GM04504 (cell line): ENCODE measurements at regions not wholly inside any gene's neighbourhood (a gene's known extent, or its start where the extent isn't known, plus 50 kb on each side); places are given as distances from the start of the nearest gene placed in this dataset.
A peak's percentile ranks its signal among the peaks of the same experiment; 100 is the strongest.

Experiments
- DNase-seq: peaks from one replicate; pipeline ENCODE4 v3.0.0-alpha.2; 2012; ENCODE audit warnings: low read depth

GRCh38 chr13:65034266-65034665, 2195.9 kb downstream of the PCDH9 start:
- DNase-seq, result no peak

- DNase-seq, result no peak
Observed at GRCh38 chr13:65032825-65033224, 2197.3 kb downstream of the PCDH9 start.

- DNase-seq, result no peak
Observed at GRCh38 chr13:65028101-65028500, 2202.0 kb downstream of the PCDH9 start.

- DNase-seq, result no peak
Observed at GRCh38 chr13:65026505-65026904, 2203.6 kb downstream of the PCDH9 start.

GRCh38 chr13:65011378-65011777, 2218.8 kb downstream of the PCDH9 start:
- DNase-seq, result no peak

DNA sequence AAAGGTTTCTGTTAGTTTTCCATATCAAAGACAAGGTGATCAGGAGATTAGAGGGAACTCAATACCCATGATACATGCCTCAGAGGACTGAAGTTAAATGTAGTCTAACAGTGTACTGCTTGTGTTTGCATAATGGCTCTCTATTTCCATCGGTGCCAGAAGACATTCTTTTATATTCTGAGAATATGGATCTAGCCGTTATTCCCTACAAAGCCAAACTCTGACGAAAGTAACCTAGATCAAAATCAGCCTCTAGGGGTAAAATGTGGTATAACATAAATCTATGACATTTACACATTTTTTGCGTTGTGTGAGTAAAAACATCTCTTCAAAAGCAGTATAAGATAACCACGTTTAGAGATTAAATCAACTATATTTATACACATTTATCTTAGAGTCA, 2232.7 kb downstream of the PCDH9 start:
- no peak for DNase-seq

DNA sequence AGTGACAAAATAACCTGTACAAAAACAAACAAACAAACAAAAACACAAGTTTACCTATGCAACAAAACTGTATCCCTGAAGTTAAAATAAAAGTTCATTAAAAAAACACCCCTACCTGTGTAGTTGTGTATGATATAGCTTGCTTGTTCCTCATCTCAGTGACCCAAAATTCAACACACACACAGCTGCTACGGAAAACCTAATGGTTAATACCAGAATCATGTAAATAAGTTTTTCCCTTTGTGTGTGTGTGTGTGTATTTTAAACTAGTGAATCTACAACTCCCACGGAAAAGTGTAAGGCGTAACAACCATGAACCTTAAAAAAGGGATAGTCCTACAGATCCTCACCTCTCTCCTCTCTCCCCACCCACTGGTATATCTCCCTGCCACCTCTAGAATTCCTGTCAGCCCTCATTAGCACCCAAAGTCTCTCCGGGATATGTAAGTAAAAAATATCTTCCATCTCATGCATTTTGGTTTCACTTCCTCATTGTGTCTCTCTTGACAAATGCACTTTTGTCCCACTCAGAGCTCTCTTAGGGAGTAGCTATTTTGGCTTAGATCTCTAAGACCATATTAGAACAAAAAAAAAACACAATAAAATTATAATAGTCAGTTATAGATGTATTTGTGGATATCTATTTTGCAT, 2236.5 kb downstream of the PCDH9 start:
- DNase-seq, result no peak

- DNase-seq, result no peak
Observed at GRCh38 chr13:64992314-64992713, 2237.8 kb downstream of the PCDH9 start.

- DNase-seq, result no peak
Observed at GRCh38 chr13:64985075-64985474, 2245.1 kb downstream of the PCDH9 start.

DNA sequence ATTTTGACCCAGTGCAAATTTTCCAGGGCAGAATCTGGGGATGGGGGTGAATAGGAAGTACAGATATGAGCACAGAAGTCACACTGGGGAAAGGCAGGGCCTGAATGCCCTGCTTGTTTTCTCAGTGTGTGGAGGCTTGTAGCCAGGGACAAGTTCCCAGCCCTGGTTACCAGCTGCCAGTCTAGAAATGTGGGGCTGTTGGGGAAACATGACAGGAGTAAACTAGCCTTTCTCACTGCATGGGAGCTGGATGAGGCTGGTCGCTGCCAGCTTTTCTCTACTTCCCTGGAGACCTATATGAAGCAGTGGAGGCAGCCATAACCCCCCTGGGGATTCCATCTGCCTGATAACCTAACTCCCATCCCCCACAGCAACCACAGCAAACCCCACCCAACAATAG, 2267.7 kb downstream of the PCDH9 start:
- no peak for DNase-seq

DNA sequence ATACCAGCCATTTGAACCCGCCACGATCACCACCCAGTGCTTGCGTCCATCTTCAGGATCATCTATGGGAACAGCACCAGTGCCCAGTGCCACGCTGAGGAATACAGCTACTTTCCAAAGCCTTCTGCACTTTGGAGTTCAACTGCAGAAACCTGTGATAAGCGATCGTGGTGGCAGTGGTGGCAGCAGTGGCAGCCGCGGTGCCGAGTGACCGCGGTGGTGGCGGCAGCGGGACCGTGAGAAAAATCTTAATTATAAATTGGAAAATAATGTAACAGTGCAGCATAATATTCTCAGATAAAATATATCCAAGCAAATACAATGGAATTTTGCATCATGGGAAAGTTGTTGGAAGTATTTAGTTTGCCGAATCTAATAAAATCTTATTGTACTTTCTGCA, 2270.9 kb downstream of the PCDH9 start:
- no peak for DNase-seq

DNA sequence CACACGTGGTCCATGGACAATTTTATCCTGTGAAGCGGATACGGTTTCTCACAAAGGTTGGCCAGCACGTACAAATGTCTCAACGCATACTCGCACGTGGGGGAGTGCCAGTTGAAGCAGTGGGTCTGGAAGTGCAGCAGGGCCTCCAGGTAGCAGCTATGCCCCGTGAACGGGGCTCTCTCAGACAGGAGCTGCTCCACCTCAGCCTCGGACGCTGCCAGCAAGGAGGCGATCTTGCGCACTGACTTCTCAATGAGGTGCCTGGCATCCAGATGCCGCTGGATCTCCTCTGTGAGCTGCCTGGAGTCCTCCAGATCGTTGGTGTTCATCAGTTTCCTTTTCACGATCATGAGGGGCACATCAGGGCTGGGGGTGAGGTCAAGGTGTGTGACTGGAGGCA, 2272.0 kb downstream of the PCDH9 start:
- no peak for DNase-seq

DNA sequence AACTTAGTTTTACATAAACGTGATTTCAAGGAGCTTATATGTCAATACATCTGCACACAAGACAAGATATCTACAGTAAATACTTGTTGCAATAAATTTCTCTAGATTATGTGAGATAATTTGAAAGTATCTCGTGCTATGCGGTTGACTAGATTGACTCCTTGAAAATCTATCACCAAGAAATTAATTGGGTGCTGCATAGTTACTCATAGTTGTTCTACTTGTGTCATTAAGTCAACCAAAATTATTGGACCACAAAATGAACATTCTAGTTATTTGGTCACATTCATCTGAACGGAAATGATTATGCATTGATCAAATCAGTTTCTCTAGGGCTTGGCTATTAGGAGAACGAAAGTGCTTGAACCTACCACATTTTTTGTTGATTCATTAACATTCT, 2291.5 kb downstream of the PCDH9 start:
- DNase-seq, result no peak

- DNase-seq, result no peak
Observed at GRCh38 chr13:64937302-64937701, 2292.8 kb downstream of the PCDH9 start.

- DNase-seq, result no peak
Observed at GRCh38 chr13:64936879-64937278, 2293.3 kb downstream of the PCDH9 start.

GRCh38 chr13:64935441-64935840, 2294.7 kb downstream of the PCDH9 start:
- no peak for DNase-seq

DNA sequence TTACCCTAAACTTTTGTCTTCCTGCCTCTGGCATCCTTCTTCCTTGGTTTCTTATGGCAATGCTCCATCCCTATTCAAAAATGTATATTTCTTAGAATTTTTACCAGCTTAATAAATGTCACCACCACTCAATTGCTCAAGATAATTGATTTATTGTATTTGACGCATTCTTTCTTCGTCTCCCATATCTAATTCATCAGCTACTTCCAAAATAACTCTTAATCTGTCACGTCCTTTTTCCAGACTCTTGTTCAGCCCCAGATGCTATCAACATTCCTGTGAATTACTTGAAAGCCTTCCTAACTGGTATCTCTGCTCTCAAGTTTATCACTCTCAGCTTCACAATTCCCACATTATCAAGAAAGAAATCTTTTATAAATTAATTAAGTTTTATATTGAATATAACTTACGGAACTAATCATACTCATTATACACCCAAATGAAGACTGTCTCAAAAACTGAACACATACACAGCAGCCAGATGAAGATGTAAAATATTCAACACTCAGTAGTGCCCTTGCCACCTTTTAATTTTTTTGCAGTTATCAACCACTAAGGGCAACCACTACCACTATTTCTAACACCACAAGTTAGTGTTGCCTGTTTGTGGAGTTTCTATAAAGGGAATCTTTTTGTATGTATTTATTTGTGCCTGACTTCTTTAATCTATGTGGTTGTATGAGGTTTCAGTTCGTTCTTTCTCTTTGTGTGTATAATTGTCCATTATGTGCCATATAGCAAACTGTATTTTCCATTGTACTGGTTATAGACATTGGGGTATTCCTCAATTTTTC, 2295.4 kb downstream of the PCDH9 start:
- no peak for DNase-seq

GRCh38 chr13:64930636-64931035, 2299.5 kb downstream of the PCDH9 start:
- DNase-seq, result no peak

- peak; percentile 27 for DNase-seq
Observed at GRCh38 chr13:64928696-64929499, 2301.2 kb downstream of the PCDH9 start.

DNA sequence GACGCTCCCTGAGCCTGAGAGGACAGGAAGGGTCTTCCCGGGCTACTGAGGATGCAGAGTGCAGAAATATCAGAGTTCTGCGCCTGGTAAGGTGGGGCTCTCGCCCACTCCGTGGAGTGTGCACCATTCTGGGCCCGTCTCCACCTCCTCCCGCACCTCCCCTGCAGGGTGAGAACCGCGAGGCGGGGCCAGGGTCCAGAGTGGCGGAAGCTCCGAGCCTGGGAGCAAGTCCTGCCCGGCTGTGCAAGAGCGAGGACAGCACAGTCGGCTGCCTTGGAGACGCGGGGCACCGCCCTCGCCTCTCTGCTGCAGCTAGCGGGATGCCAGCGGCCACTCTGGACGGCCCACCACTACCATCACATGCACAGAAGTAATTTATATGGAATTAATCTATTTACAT, 2304.4 kb downstream of the PCDH9 start:
- DNase-seq, result no peak

GRCh38 chr13:64925284-64925683, 2304.9 kb downstream of the PCDH9 start:
- DNase-seq, result no peak

DNA sequence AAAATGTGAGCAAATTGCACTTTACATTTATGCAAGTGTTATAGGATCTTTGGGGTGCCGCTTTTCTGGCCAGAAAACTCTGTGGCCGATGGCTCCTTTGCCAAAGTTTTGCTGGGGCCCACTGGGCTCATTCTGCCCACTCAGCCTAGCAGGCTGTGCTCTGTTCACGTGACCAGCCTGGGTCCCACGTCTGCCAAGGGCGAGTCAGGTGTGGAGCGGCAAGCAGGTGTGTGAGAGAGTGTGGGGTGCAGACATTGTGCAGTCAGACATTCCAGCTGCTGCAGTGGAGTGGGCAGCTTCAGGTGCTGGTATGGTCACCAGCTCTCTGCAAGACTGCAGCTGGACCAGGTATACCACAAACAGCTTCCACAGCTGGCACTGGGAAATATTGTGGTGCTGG, 2305.7 kb downstream of the PCDH9 start:
- DNase-seq, result no peak

DNA sequence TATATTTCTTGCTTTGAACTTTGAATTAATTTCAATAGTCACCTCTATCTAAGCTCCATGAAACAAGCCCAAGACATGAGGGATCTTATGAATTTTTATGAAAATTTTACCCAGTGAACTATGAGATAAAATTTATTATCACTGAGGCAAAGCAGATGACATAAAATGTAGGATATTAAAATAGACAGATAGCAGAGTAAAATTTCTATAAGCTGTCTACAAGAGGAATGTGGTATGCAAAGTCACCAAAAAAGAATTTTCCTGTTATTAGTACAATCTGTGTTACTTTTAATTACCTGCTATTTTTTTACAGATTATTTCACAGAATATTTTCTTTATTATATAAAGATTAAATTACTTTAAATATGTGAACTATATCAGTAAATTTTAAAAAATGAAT, 2312.6 kb downstream of the PCDH9 start:
- DNase-seq, result no peak
